ENCODE measurements at regions not wholly inside any gene's neighbourhood (a gene's known extent, or its start where the extent isn't known, plus 50 kb on each side); places are given as distances from the start of the nearest gene placed in this dataset.

GRCh38 chr14:71539650-71540285 lies 392.5 kb upstream of the RGS6 start:
- TF ChIP-seq, protein P1, sequence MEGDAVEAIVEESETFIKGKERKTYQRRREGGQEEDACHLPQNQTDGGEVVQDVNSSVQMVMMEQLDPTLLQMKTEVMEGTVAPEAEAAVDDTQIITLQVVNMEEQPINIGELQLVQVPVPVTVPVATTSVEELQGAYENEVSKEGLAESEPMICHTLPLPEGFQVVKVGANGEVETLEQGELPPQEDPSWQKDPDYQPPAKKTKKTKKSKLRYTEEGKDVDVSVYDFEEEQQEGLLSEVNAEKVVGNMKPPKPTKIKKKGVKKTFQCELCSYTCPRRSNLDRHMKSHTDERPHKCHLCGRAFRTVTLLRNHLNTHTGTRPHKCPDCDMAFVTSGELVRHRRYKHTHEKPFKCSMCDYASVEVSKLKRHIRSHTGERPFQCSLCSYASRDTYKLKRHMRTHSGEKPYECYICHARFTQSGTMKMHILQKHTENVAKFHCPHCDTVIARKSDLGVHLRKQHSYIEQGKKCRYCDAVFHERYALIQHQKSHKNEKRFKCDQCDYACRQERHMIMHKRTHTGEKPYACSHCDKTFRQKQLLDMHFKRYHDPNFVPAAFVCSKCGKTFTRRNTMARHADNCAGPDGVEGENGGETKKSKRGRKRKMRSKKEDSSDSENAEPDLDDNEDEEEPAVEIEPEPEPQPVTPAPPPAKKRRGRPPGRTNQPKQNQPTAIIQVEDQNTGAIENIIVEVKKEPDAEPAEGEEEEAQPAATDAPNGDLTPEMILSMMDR (conservative IDR thresholded peaks at IDR 0.05; ENCODE audit: low read depth in 2 of 2): no peak
- TF ChIP-seq POLR2AphosphoS5 (IDR thresholded peaks at IDR 0.05; ENCODE audit: low read depth): no peak
- TF ChIP-seq, protein P2, sequence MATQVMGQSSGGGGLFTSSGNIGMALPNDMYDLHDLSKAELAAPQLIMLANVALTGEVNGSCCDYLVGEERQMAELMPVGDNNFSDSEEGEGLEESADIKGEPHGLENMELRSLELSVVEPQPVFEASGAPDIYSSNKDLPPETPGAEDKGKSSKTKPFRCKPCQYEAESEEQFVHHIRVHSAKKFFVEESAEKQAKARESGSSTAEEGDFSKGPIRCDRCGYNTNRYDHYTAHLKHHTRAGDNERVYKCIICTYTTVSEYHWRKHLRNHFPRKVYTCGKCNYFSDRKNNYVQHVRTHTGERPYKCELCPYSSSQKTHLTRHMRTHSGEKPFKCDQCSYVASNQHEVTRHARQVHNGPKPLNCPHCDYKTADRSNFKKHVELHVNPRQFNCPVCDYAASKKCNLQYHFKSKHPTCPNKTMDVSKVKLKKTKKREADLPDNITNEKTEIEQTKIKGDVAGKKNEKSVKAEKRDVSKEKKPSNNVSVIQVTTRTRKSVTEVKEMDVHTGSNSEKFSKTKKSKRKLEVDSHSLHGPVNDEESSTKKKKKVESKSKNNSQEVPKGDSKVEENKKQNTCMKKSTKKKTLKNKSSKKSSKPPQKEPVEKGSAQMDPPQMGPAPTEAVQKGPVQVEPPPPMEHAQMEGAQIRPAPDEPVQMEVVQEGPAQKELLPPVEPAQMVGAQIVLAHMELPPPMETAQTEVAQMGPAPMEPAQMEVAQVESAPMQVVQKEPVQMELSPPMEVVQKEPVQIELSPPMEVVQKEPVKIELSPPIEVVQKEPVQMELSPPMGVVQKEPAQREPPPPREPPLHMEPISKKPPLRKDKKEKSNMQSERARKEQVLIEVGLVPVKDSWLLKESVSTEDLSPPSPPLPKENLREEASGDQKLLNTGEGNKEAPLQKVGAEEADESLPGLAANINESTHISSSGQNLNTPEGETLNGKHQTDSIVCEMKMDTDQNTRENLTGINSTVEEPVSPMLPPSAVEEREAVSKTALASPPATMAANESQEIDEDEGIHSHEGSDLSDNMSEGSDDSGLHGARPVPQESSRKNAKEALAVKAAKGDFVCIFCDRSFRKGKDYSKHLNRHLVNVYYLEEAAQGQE (IDR thresholded peaks at IDR 0.05; ENCODE audit: unreplicated experiment): no peak

Measured in GM23338 (cell line).